OCI-LY1 (cell line): ENCODE measurements at regions not wholly inside any gene's neighbourhood (a gene's known extent, or its start where the extent isn't known, plus 50 kb on each side); places are given as distances from the start of the nearest gene placed in this dataset.

Experiments used
- H2AFZ ChIP-seq: fragments of 200-600 bp; sonication (generic), shearing (Covaris generic); 2 replicates; pipeline ENCODE4 v1.6.0; 2014; ENCODE audit warnings: antibody characterized with exemption, mild to moderate bottlenecking, low read length
- H3F3A ChIP-seq: fragments of 200-600 bp; sonication (generic), shearing (Covaris generic); 2 replicates; pipeline ENCODE4 v1.6.0; 2014; ENCODE audit warnings: mild to moderate bottlenecking, antibody characterized with exemption, low read length, moderate library complexity; ENCODE audit not compliant: insufficient read depth
- H3K27ac ChIP-seq: fragments of 200-600 bp; sonication (generic); 2 replicates; pipeline ENCODE4 v1.5.1; 2014; ENCODE audit warnings: low read length, mixed run types, mild to moderate bottlenecking, low read depth; ENCODE audit not compliant: poor library complexity, severe bottlenecking
- H3K27me3 ChIP-seq: fragments of 200-600 bp; sonication (generic); 2 replicates; pipeline ENCODE4 v1.6.0; 2014; ENCODE audit warnings: antibody characterized with exemption, mild to moderate bottlenecking, low read length, moderate library complexity; ENCODE audit not compliant: insufficient read depth
- H3K36me3 ChIP-seq: fragments of 200-600 bp; sonication (generic); 2 replicates; pipeline ENCODE4 v1.6.1; 2014; ENCODE audit warnings: mild to moderate bottlenecking, antibody characterized with exemption, low read length, moderate library complexity, mixed read lengths; ENCODE audit not compliant: insufficient read depth
- H3K4me1 ChIP-seq: fragments of 200-600 bp; sonication (generic); 2 replicates; pipeline ENCODE4 v1.5.1; 2014; ENCODE audit warnings: mild to moderate bottlenecking, low read length, moderate library complexity; ENCODE audit not compliant: insufficient read depth, severe bottlenecking
- H3K4me2 ChIP-seq: fragments of 200-600 bp; sonication (generic), shearing (Covaris generic); 2 replicates; pipeline ENCODE4 v1.6.1; 2014; ENCODE audit warnings: low read length
- H3K4me3 ChIP-seq: fragments of 200-600 bp; sonication (generic); 2 replicates; pipeline ENCODE4 v1.5.1; 2014; ENCODE audit warnings: low read length, low read depth, mild to moderate bottlenecking, mixed read lengths; ENCODE audit not compliant: poor library complexity, severe bottlenecking
- H3K79me2 ChIP-seq: fragments of 200-600 bp; shearing (Covaris generic); 2 replicates; pipeline ENCODE4 v1.6.1; 2016; ENCODE audit warnings: mixed run types, low read length, mixed read lengths; ENCODE audit not compliant: insufficient read depth
- H3K9ac ChIP-seq: fragments of 200-600 bp; sonication (generic), shearing (Covaris generic); 2 replicates; pipeline ENCODE4 v1.6.1; 2014; ENCODE audit warnings: mild to moderate bottlenecking, low read length, mixed read lengths
- H3K9me2 ChIP-seq: fragments of 200-600 bp; sonication (generic), shearing (Covaris generic); 2 replicates; pipeline ENCODE4 v1.6.1; 2014; ENCODE audit warnings: low read depth, mild to moderate bottlenecking, low read length, mixed read lengths
- H3K9me3 ChIP-seq: fragments of 200-600 bp; shearing (Covaris generic); 2 replicates; pipeline ENCODE4 v1.6.1; 2014; ENCODE audit warnings: low read length, mixed read lengths
- H4K20me1 ChIP-seq: fragments of 200-600 bp; sonication (generic), shearing (Covaris generic); 2 replicates; pipeline ENCODE4 v1.6.0; 2016; ENCODE audit warnings: mild to moderate bottlenecking, low read length; ENCODE audit not compliant: insufficient read depth
- CTCF ChIP-seq: fragments of 200-600 bp; sonication (generic), shearing (Covaris generic); IDR thresholded peaks from 2 replicates; pipeline ENCODE4 v1.5.1; 2017; ENCODE audit warnings: mild to moderate bottlenecking, antibody characterized with exemption, low read length, moderate library complexity, mixed read lengths
- EZH2 ChIP-seq: fragments of 200-600 bp; sonication (generic), shearing (Covaris generic); IDR thresholded peaks from 2 replicates; pipeline ENCODE4 v1.8.0; 2017; ENCODE audit warnings: borderline replicate concordance, mixed run types, mild to moderate bottlenecking, antibody characterized with exemption, low read length, moderate library complexity, mixed read lengths

GRCh38 chrX:99507768-99508167 is 902.3 kb downstream of the PCDH19 start:
- Histone ChIP-seq H3K9me2 (no peaks in the 10 kb centered on the region), H3K9ac (no peak overlapping the region), H3K36me3 (no peaks in the 10 kb centered on the region), H3K27me3 (no peaks in the 10 kb centered on the region), H2AFZ (no peak overlapping the region), H3K27ac (no peak overlapping the region), H3F3A (no peaks in the 10 kb centered on the region), H3K4me2 (no peak overlapping the region), H3K79me2 (no peaks in the 10 kb centered on the region), H4K20me1 (no peaks in the 10 kb centered on the region), H3K4me1 (no peaks in the 10 kb centered on the region), H3K9me3 (no peaks in the 10 kb centered on the region), H3K4me3 (no peak overlapping the region)
- no peak for TF ChIP-seq EZH2

GRCh38 chrX:99495453-99495852 is 914.6 kb downstream of the PCDH19 start:
- Histone ChIP-seq H3K27ac (no peak overlapping the region), H4K20me1 (no peaks in the 10 kb centered on the region), H3K4me3 (no peak overlapping the region), H3K4me1 (no peaks in the 10 kb centered on the region), H3K9ac (no peak overlapping the region), H3K79me2 (no peaks in the 10 kb centered on the region), H3F3A (no peaks in the 10 kb centered on the region), H2AFZ (no peak overlapping the region), H3K4me2 (no peak overlapping the region), H3K27me3 (no peaks in the 10 kb centered on the region), H3K9me3 (no peaks in the 10 kb centered on the region), H3K9me2 (no peaks in the 10 kb centered on the region), H3K36me3 (no peaks in the 10 kb centered on the region)
- no peak for TF ChIP-seq CTCF
- no peak for TF ChIP-seq EZH2

GRCh38 chrX:99494668-99495067 is 915.4 kb downstream of the PCDH19 start:
- no peaks in the 10 kb centered on the region for H3K79me2 ChIP-seq
- H3K36me3 ChIP-seq, result no peaks in the 10 kb centered on the region
- no peaks in the 10 kb centered on the region for H4K20me1 ChIP-seq
- no peaks in the 10 kb centered on the region for H3K4me1 ChIP-seq
- no peaks in the 10 kb centered on the region for H3F3A ChIP-seq
- TF ChIP-seq CTCF (no peak), EZH2 (no peak)
- no peaks in the 10 kb centered on the region for H3K27me3 ChIP-seq
- no peak overlapping the region for H3K27ac ChIP-seq
- H3K4me2 ChIP-seq, result no peak overlapping the region
- H3K9me2 ChIP-seq, result no peaks in the 10 kb centered on the region
- H3K4me3 ChIP-seq, result no peak overlapping the region
- H3K9me3 ChIP-seq, result no peaks in the 10 kb centered on the region
- no peak overlapping the region for H3K9ac ChIP-seq
- H2AFZ ChIP-seq, result no peak overlapping the region

GRCh38 chrX:99480728-99481127 is 929.3 kb downstream of the PCDH19 start:
- Histone ChIP-seq H3K27ac (no peak overlapping the region), H3K4me2 (no peak overlapping the region), H4K20me1 (no peaks in the 10 kb centered on the region), H3F3A (no peaks in the 10 kb centered on the region), H3K9me3 (no peaks in the 10 kb centered on the region), H3K36me3 (no peaks in the 10 kb centered on the region), H3K4me1 (no peaks in the 10 kb centered on the region), H3K9me2 (no peaks in the 10 kb centered on the region), H2AFZ (no peak overlapping the region), H3K79me2 (no peaks in the 10 kb centered on the region), H3K9ac (no peak overlapping the region), H3K4me3 (no peak overlapping the region), H3K27me3 (no peaks in the 10 kb centered on the region)
- no peak for TF ChIP-seq CTCF
- TF ChIP-seq EZH2, result no peak
